ENCODE measurements at regions not wholly inside any gene's neighbourhood (a gene's known extent, or its start where the extent isn't known, plus 50 kb on each side); places are given as distances from the start of the nearest gene placed in this dataset.

- ATAC-seq (no peak), DNase-seq (no peak)
- Histone ChIP-seq H3K27ac (no peak overlapping the region), H3K4me3 (no peak overlapping the region), H3K9me3 (no peaks in the 10 kb centered on the region), H3K36me3 (no peaks in the 10 kb centered on the region), H3K27me3 (no peaks in the 10 kb centered on the region), H3K4me1 (no peaks in the 10 kb centered on the region)
- TF ChIP-seq CTCF (IDR thresholded peaks at IDR 0.05) = no peak
- TF ChIP-seq POLR2A (IDR thresholded peaks at IDR 0.05) = no peak
- intact Hi-C loops (cut with DNase I) = no loop called here
Observed at GRCh38 chr6:95784019-95784418, 206.7 kb downstream of the MANEA start.

- WGBS, 4 donors = 76 to 84% (median 77%) methylated on average over 3 of the region's 3 CpGs
- ATAC-seq (no peak), DNase-seq (no peak)
- intact Hi-C loops (cut with DNase I) = no loop called here
- Histone ChIP-seq H3K4me3 (no peak overlapping the region), H3K27ac (no peak overlapping the region), H3K9me3 (no peaks in the 10 kb centered on the region), H3K4me1 (no peaks in the 10 kb centered on the region), H3K27me3 (no peaks in the 10 kb centered on the region), H3K36me3 (no peaks in the 10 kb centered on the region)
- TF ChIP-seq POLR2A (IDR thresholded peaks at IDR 0.05) (no peak), CTCF (IDR thresholded peaks at IDR 0.05) (no peak)
Observed at GRCh38 chr6:95784869-95785268, 207.5 kb downstream of the MANEA start.

- DNase-seq (no peak), ATAC-seq (no peak)
- 65 to 74% (median 69%) methylated on average over 2 of the region's 2 CpGs for WGBS, 4 donors
- TF ChIP-seq POLR2A (IDR thresholded peaks at IDR 0.05) (no peak), CTCF (IDR thresholded peaks at IDR 0.05) (no peak)
- Histone ChIP-seq H3K4me1 (no peaks in the 10 kb centered on the region), H3K36me3 (no peaks in the 10 kb centered on the region), H3K27me3 (no peaks in the 10 kb centered on the region), H3K9me3 (no peaks in the 10 kb centered on the region), H3K4me3 (no peak overlapping the region), H3K27ac (no peak overlapping the region)
- intact Hi-C loops (cut with DNase I) = no loop called here
Observed at GRCh38 chr6:95785785-95786184, 208.4 kb downstream of the MANEA start.

- WGBS, 4 donors = 72 to 90% (median 87%) methylated on average over 3 of the region's 3 CpGs
- H3K27me3 ChIP-seq = no peaks in the 10 kb centered on the region
- H3K4me3 ChIP-seq = no peak overlapping the region
- intact Hi-C loops (cut with DNase I) = no loop called here
- no peaks in the 10 kb centered on the region for H3K4me1 ChIP-seq
- DNase-seq (no peak), ATAC-seq (no peak)
- no peaks in the 10 kb centered on the region for H3K9me3 ChIP-seq
- no peak overlapping the region for H3K27ac ChIP-seq
- no peaks in the 10 kb centered on the region for H3K36me3 ChIP-seq
- TF ChIP-seq CTCF (IDR thresholded peaks at IDR 0.05) (no peak), POLR2A (IDR thresholded peaks at IDR 0.05) (no peak)
Observed at GRCh38 chr6:95786802-95787201, 209.5 kb downstream of the MANEA start.

Measured in heart left ventricle (tissue), 16 donors.